ENCODE measurements at regions not wholly inside any gene's neighbourhood (a gene's known extent, or its start where the extent isn't known, plus 50 kb on each side); places are given as distances from the start of the nearest gene placed in this dataset.
"Not testable (repeated sequence)": the region's sequence is repeated elsewhere in the genome, so short reads cannot be mapped to it uniquely, and the experiment has no call there.

DNA sequence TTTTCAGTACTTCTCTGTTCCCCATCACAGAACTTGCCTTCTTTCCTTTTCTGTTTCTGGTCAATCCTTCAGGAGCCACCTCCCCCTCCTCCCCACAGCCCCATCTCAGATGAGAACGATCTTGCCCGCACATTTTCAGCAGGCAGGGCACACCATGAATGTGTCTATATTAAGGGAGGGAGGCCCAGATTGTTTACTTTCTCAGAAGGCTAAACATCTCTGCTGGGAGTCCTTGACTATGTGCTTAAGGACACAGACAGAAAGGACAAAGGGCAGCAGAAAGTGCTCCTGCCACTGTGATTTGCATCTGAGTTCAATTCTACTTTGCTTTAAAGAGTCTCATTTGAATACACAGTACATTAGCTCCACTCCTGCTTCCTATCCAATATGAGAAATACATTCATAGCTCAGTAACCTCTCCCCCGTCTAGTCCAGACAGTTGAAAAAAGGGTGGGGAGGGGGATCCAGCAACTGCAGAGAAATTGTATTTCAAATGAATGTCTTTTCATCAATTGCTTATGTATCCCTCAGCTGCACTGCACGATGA is 175.0 kb upstream of the PARD3B start:
- no peak for FAIRE-seq

DNA sequence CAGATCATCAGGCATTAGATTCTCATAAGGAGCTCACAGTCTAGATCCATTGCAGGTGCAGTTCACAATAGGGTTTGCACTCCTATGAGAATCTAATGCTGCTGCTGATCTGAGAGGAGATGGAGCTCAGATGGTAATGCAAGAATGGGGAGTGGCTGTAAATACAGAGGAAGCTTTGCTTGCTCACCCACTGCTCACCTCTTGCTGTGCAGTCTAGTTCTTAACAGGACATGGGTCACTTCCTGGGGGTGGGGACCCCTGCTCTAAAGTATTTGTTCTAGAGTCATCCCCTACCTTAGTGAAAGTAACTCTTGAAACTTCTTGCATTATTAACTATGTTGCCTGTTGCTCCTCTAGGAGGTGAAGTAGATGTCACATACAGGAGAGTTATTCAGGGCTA is 171.3 kb upstream of the PARD3B start:
- FAIRE-seq = no peak

DNA sequence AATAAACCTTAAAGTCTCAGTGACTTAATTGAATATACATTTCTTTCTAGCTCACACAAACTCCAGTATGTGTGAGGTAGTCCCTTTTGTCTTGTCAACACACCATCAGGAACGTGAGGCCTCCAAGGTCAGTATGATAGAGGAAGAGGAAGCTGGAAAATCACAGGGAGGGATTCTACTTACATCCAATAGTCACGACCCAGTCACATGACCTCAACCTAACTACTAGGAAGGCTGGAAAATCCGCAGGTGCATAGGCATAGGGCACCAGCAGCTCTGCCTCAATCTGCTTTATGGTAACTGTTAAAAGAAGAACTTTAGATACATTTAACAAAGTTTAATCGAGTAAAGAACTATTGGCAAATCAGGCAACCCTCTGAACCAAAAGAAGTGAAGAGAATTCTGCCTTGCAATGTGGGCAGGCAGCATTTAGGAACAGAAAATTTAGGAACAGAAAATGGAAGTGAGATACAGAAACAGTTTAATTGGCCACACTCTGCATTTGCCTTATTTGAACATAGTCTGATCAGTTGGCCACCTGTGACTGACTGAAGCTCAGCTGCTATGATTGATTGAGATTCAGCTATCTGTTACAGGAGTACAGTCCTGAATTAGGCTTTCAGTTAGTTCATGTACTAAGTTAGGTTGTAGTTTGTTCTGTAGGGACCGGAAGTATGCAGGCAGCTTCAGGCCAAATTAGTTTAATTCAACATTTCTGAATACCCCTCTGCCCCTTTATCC is 165.0 kb upstream of the PARD3B start:
- no peak for FAIRE-seq

DNA sequence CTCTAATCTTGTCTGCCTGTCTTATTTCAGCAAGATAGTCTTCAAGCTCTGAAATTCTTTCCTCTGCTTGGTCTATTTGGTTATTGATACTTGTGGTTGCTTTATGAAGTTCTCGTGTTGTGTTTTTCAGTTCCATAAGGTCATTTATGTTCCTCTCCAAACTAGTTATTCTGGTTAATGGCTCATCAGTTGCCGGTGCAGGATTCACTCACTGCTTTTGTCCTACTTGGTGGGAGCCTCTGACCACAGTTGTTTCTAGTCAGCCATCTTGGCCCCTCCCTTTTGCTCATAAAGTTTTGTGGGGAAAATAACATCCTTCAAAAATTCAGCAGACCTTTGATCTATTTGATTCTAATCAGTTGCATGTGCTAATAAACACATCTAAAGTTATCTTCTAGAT is 158.6 kb upstream of the PARD3B start:
- FAIRE-seq = no peak

DNA sequence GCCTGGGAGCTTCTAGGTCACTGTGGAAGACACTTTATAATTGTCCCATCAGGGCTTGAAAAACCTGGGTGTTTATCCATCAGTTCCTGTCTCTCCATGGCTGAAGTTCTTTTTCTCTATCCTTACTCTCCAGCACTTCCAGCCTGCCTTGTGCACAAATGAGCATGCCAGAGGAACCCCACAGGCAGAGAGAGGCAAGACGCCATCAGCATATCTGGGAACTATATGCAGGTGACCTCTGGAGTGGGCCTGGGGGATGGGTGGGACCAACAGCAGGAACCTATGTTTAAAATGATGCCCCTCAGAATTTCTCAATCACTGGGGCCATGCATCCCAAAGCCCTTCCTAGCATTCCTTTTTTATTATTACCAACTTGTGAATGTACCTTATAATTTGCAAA is 156.2 kb upstream of the PARD3B start:
- no peak for FAIRE-seq

DNA sequence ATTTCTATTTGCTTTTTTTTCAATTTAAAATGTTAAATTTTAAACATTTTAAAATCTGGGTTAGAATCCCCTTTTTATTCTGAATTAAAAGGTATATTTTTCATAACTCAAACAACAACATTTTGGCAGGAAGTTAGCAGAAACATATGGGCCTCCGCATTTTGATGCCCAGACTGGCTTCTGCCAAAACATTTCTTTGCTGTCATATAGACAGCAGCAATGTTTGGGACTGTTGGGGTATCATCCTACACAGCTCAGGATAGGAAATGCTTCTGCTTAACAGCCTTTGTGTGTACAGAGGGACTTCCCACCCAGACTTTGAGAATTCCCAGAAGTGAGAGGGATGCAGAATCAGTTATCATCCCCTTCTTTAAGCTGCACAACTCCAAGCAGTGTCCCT is 155.4 kb upstream of the PARD3B start:
- FAIRE-seq = no peak

DNA sequence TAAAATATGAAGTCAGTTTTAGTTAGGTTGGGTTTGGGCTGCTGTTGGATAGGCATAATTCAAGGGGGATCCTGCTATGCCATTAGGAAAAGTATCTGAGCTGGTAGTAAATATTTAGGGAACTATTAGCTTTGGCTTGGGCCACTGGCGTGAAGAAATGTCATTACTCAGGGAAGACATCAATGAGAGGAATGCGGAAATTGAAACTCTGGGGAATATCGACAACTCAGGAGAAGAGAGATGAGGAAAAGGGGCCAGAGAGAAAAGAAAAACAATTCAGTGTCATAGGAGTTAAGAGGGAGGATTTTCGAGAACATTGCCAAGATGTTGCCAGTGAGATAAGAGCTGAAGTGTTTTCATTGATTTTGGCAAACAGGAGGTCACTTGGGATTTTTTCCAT is 149.7 kb upstream of the PARD3B start:
- no peak for FAIRE-seq

DNA sequence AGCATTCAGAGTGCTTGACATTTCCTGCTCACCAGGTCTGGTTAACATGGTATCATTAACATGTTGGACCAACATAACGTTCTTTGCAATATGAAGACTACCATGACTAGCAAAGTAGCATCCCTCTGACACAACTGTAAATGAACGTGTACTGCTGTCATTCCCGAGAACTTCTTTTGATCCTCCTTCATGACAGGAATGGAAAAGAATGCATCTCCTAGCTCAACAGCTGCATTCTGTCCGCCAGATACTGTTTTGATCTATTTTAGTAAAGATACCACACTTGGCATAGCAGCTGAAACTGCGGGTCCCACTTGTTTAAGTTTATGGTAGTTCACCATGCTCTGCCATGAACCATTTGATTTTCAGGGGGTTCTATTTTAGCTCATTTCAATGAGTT is 144.2 kb upstream of the PARD3B start:
- FAIRE-seq = no peak

DNA sequence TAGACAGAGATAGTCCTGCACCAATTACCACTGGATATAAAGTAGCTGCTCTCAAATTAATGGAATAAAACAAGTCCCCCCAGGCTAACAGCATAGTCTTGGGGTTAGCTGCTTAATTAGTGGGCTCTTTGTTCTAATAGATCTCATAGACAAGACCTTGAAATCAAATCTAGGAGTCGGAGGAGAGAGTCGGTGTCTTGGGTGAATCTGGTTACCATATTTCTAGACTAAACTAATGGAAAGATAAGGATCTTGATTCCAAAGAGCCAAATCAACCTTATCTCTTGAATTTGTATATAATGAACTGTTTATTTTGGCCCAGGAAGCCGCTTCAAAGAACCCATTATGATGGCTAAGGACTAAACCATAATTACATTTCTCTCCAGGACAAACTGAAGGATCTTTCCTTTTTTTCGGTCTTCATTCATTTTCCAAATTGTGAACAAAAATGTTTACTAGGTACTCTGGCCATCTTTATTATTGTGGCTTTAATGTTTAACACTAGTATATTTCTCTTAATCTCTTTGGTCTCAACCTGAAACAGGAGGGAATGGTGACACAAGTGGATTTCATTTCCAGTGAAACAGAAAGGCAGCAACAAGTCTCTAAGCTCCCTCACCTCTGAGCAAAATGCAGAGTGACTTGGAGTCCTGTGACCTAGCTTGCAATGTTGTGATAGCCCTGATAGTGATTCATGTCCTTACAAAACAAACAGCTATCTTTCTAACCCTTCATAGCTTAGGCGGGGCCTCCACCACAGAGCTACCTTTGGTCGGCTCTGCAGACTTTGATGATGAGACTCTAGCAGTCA is 137.9 kb upstream of the PARD3B start:
- FAIRE-seq = no peak

DNA sequence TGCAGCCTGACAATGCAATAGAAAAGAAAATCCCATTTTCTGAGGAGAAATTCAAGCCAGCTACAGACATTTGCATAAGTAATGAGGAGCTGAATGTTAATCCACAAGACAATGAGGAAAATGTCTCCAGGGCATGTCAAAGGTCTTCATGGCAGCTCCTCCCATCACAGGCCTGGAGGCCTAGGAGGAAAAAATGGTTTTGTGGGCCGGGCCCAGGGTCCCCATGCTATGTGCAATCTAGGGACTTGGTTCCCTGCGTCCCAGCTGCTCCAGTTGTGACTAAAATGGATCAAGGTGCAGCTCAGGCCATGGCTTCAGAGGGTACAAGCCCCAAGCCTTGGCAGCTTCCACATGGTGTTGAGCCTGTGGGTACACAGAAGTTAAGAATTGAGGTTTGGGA is 132.5 kb upstream of the PARD3B start:
- not testable (repeated sequence) for FAIRE-seq

DNA sequence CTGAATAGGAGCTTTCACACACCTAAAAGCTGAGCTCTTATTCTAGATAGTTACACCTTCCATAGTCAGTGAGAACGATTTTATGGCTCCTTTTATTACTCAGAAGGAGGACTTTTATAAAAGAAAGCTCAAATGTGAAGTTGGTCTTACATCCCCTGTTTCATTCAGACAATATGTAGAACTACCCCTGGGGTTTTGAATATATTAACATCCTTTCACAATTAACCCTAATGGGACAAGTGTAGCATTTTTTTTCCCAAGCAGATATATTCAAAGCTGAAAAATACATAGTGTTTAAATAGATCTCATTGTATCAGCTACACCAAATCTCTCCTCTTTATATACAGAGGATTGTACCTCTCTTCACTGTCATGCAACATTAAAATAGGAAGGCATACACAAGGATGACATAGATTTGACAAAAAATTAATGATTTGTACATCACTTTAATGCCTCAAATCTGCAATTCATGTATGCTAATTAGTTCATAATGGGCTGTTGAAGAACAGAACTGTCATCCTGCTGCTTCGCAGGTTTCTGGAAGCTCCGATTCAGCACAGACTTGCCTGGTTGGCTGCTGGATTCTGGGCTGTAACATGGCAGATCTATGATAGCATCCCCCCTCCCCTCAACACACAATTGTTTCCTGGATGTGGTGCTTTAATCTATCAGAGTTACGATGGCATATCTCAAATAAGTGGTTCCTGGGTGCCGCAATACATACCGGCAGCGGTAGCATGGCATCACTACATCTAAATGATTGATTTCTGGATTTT is 129.7 kb upstream of the PARD3B start:
- FAIRE-seq = no peak

DNA sequence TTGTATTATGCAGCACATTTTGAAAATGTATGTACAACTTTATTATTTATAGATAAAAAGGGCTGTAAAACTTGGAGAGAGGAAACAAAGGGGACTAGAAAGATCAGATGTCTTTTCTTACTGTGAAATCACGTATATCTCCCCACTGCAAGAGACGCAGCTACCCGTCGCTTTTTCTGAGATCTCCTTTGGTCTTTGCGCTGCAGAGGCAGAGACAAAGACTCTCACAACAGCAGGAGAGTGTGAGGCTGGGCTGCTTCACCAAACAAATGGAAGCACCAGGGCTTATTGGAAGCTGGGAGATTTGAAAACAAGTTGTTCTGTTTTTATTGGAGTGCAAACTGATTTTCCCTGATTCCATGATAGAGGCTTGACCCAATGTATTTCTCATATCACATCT is 129.0 kb upstream of the PARD3B start:
- FAIRE-seq = no peak

DNA sequence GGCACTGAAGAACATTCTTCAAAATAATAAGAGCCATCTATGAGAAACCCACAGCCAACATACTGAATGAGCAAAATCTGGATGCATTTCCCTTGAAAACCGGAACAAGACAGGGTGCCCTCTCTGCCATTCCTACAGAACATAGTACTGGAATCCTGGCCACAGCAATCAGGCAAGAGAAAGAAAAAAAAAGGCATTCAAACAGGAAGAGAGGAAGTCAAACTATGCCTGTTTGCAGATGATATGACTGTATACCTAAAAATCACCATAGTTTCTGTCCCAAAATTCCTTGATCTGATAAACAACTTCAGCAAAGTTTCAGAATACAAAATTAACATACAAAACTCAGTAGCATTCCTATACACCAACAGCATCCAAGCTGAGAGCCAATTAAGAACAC is 119.5 kb upstream of the PARD3B start:
- FAIRE-seq = no peak

DNA sequence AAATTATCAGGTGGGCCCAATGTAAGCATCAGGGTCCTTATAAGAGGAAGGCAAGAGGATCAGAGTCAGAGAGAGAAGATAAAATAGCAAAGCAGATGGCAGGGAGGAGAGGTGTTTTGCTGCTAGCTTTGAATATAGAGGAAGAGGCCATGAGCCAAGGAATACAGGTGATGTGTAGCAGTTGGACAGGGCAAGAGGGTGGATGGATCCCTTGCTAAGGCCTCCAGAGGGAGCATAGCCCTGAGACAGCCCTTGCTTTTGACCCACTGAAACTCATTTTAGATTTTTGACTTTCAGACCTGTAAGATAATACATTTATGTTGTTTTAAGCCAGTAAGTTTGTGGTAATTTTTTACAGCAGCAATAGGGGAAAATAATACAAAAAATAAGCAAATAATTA is 116.6 kb upstream of the PARD3B start:
- FAIRE-seq = no peak

DNA sequence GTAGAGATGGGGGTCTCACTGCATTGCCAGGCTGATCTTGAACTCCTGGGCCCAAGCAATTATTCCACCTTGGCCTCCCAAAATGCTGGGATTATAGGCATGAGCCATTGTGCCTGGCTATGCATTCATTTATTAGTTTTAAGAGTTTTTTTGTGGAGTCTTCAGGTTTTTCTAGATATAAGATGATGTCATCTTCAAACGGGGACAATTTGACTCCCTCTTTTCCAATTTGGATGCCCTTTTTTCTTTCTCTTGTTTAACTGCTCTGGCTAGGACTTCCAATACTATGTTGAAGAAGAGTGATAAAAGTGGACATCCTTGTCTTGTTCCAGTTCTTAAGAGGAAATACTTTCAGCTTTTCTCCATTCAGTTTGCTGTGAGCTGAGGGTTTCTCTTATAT is 113.7 kb upstream of the PARD3B start:
- no peak for FAIRE-seq

DNA sequence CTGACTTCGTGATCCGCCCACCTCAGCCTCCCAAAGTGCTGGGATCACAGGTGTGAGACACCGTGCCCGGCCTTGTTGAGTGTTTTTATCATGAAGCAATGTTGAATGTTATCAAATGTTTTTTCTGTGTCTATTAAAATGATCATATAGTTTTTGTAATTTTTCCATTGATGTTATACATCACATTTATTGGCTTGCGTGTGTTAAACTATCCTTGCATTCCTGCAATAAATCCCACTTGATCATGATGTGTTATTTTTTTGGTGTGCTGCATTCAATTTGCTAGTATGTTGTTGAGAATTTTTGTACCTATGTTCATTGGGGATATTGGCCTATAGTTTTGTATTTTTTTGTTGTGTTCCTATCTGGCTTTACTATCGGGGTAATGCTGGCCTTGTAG is 113.1 kb upstream of the PARD3B start:
- FAIRE-seq = no peak

DNA sequence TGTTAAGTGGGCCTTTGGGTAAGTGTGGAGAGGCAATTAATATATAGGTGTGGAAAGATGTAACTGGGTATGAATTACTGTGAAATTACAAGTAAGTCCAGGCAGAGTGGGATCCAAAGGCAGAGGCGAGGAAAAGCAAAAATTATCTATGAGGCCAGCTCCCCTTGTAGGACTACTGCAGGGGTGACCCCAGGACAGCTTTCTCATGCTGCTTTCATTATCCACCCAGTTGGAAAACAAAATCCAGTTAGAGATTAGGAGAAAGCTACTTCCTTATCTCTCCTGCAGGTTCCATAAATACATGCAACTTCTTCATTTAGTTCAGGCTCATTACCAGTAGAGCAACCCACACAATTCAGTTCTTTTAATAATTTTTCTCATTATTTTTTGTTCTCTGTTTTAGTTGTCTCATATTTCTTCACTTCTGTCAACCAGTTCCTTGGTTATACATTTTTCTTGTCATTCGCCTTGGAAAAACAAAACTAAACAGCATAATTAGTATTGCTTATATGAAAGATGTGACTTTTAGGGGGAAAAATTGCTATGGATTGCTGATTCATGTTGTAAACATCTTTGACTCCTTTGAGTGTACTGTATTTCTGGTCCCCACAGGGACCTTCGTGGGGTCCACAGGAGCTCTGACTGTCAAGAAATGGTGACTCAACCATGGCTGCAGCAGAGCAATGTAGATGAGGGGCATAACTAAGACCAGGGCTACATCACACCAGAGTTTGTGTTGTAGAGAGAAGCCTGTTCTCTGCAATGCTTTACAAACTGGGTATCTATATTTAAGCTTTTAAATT is 110.4 kb upstream of the PARD3B start:
- no peak for FAIRE-seq

DNA sequence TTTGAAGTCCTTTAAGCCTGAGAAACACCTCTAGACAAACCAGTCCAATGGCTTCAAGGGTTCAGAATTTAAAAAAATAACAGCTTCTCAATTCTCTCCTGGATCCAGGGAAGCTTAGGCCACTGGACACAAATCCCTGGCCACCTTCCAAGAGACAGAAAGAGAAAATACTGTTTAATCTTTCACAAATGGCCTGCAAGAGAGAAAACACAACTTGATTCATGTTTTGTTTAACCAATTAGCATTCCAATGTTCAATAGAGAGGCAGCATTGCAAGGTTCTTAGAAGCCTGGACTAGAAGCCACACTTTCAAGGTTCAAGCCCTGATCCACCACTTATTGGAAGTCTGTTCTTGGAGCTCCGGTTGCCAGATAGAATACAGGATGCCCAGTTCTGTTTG is 109.0 kb upstream of the PARD3B start:
- no peak for FAIRE-seq

DNA sequence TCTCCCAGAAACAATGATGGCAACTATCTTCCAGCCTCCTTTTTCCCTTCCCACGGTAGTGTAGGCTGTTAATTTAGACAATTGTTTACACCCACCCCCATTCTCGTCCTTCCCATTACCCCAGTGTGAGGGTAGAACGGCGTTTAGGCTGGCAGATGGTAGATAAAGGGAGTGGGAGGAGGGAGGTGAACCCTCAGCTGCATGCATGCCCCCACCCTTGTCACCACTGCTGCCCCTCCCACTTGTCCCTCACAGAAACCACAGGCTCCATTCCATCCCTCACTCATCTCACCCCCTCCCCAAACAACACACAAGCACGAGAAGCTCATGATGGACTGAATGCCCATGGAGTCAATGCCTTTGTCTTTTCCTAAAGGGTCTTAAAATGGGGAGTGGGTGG is 107.9 kb upstream of the PARD3B start:
- FAIRE-seq = no peak

DNA sequence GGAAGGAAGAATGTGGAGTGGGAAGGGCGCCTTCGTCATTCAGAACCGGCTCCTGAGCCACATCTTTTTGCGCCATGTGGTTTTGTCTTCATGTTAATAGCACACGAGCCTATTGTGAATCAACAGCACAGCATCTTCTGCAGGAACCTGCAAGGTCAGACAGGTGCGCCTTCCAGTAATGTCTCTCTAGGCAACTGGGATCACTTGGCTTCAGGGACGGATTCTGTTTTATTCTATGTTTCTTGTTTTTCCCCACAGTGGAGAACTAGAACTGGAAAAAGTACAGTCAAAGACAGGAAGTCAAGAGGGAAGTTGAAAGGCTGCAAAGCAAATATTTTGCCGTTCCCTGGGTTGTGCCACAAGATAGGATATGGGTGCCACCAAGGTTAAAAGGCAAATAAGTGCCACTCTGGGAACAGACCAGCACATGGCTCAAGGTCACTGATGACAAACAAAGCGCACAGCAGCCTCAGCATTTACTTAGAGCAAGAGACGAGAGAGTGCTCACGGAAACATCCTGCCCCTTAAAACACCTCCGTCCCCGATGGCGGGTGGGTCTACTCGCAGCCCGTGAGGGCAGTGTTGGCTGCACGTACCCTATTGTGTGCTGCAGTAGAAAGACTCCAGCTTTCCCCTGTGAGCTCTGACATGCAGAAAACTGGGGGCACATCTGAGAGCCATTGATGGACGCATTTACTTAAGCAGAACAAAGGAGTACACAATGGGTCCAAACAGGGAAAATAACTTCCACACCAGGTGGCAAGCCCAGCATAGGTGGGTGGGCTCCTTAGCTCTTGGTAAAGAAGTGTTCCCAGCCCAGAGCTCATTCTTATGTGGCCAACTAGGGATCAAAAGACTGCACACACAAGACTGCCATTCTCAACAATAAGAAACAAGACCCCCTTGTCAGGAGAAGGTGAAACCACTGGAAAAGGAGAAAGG is 107.2 kb upstream of the PARD3B start:
- FAIRE-seq = no peak

DNA sequence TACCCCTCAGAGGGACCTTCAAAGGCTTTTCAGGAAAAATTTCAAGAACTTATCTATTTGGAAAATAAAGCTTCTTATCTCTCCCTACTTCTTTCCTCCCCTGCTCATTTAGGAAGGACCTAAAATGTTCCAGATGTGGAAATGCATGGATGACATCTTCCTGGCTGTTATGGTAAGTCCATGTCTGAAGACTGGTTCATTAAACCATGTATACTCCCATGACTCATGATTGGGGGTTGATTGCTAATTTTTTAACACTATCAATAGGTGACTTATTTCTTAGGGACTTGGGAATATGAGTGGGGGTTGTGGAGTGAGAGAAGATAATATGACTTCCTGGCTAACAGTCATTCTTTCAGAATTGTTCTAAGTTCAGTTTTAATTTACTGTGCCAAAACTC is 104.0 kb upstream of the PARD3B start:
- no peak for FAIRE-seq

DNA sequence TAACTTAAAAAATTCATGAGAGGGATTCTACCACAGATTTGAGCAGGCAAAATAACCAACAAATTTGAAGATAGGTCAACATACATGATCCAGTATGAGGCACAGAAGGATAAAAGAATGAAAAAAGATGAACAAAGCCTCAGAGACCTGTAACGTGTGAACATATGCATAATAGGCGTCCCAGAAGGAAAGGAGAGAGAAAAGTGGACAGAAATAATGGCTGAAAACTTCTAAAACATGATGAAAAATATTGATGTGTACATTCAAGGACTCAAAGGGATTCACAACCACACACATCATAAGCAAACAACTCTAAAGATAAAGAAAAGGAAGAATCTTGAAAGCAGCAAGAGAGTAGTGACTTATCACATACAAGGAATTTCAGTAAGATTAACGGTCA is 100.1 kb upstream of the PARD3B start:
- no peak for FAIRE-seq

All from A204.1 (cell line).